Fibroblast of the aortic adventitia (primary cell): ENCODE measurements at regions not wholly inside any gene's neighbourhood (a gene's known extent, or its start where the extent isn't known, plus 50 kb on each side); places are given as distances from the start of the nearest gene placed in this dataset.

Experiments
- DNase-seq: peaks from one replicate; pipeline ENCODE4 v3.0.0-alpha.2; 2010; ENCODE audit warnings: low read depth
- H3K4me3 ChIP-seq: 2 replicates; pipeline ENCODE4 v1.5.1; 2011; ENCODE audit warnings: low read depth, mild to moderate bottlenecking, control low read depth, low read length, moderate library complexity
- CTCF ChIP-seq: IDR thresholded peaks from 2 replicates; pipeline ENCODE4 v1.5.1; 2011; ENCODE audit warnings: mild to moderate bottlenecking, low read length, control low read depth, inconsistent platforms; ENCODE audit not compliant: insufficient read depth

DNA sequence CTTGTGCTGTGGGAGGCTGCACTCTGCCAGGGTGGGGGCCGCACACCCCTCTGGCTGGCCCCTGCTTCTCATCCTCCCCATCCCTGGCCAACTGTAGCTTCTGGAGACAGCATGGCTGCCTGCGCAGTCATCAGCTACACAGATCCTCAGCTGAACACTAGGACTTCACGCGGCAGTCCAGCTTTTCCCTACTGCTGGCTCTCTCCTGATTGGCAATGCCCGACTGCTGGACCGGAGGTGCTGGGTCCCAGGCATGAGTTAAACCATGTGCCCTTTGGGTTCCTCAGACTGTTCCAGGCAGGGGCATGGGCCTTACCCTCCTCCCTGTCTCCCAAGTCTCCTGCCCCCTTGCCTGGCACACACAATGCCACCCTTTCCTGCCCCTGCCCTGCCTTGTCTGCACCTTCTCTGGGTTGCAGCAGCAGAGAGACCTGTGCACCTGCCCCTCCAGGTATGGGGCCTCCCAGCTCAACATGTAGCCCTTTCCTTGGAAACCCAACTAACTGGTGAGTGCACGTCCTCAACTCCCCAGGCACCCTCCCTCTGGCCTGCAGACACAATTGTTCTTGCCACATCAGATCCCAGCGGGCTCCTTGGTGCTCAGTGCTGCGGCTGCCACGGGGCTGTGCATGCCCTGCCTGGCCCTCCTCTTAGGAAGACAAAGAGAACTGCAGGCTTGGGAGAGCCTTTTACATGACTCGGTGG, 1039.2 kb downstream of the TBC1D22A start:
- DNase-seq = no peak
- H3K4me3 ChIP-seq = no peak overlapping the region
- no peak for TF ChIP-seq CTCF

GRCh38 chr22:47798229-47798628, 1035.8 kb downstream of the TBC1D22A start:
- no peak for TF ChIP-seq CTCF
- no peak overlapping the region for H3K4me3 ChIP-seq
- no peak for DNase-seq

DNA sequence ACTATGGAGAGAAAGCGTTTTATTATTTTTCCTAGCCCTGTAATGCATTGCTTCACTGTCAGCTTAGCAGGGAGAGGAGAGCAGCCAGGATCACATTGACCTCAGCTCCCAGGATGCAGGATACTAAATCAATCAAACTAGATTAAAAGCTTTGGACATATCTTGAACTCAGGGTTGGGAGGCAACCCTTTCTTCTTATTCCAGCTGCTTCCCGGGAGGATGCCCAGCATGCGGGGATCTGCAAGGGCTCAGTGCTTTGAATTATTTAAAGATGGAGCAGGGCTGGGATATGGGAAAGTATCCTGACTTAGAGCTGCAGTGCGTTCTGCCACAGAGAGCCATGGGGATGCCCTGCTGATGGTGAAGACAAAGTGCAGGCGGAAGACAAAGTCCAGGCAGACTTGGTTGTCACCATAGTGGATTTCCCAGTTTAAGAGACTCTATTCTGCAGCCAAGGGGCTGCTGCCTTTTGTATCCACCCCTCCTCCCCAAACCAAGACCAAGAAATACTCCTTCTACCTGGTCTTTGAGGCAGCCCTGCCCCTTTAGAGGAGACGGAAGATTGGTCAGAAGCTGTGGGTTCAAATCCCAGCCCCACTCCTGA, 1035.0 kb downstream of the TBC1D22A start:
- no peak for TF ChIP-seq CTCF
- no peak for DNase-seq

DNA sequence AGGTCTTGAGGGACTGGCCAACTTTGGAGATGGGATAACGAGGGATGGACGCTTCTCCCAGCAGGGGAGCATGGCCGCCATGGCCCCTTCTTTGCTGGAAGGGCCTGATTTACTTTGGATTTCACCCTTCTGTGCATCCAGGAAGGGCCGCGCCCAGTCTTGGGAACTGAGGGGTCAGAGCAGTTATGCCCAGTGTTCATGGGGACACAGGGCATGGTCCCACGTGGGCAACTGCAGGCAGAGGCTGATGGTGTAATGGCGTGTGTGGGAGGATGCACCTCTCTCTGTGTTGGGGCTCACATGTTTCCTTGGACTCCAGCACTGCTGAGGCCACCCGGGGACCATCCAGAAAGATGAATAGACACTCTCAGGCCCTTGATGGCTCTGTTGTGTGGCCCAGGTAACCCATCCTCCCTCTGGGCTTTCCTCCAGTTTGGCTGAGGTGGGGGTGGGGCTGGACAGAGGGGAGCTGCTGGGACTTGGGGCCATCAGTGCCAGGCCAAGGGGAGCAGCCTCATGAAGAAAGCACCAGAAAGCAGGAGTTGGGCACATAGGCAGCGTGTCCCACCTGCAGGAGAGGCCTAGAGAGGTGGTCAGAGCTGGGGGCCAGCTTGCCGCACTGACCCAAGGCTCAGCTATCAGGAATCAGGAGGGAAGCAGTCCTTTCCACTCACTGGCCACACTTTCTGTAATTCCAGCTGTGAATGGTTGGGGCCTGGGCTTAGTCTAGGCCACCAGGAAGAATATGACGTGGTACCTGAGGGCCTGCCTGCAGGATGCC, 1033.9 kb downstream of the TBC1D22A start:
- TF ChIP-seq CTCF = no peak
- H3K4me3 ChIP-seq = no peak overlapping the region
- no peak for DNase-seq

More for the DNA sequence above, 1035.0 kb downstream of the TBC1D22A start:
- H3K4me3 ChIP-seq = no peak overlapping the region

GRCh38 chr22:47795477-47796127, 1033.2 kb downstream of the TBC1D22A start:
- TF ChIP-seq CTCF = no peak
- DNase-seq = no peak

GRCh38 chr22:47794851-47795250, 1032.4 kb downstream of the TBC1D22A start:
- no peak overlapping the region for H3K4me3 ChIP-seq
- no peak for TF ChIP-seq CTCF
- no peak for DNase-seq

More at GRCh38 chr22:47795477-47796127, 1033.2 kb downstream of the TBC1D22A start:
- H3K4me3 ChIP-seq = no peak overlapping the region
